K562 (cell line): ENCODE measurements at regions not wholly inside any gene's neighbourhood (a gene's known extent, or its start where the extent isn't known, plus 50 kb on each side); places are given as distances from the start of the nearest gene placed in this dataset.

Source experiments
- CCNT2 ChIP-seq: IDR thresholded peaks from 2 replicates; pipeline ENCODE4 v1.6.1; 2011; ENCODE audit warnings: borderline replicate concordance, low read depth, mild to moderate bottlenecking, moderate library complexity, mixed read lengths, low read length; ENCODE audit not compliant: insufficient read length; ENCODE audit errors: extremely low read depth
- CREBBP ChIP-seq: IDR thresholded peaks from one replicate; pipeline ENCODE4 v1.6.1; 2012; ENCODE audit warnings: low read depth, mild to moderate bottlenecking, control low read depth, inconsistent platforms, low read length
- KHSRP ChIP-seq: fragments of 450-650 bp; IDR thresholded peaks from 2 replicates; pipeline ENCODE4 v1.6.1; 2017
- LARP7 ChIP-seq: fragments of 450-650 bp; IDR thresholded peaks from 2 replicates; pipeline ENCODE4 v1.6.1; 2016
- SRSF3 ChIP-seq: fragments of 200-400 bp; formaldehyde crosslinking; IDR thresholded peaks from 2 replicates; pipeline ENCODE4 v1.6.1; 2016; ENCODE audit warnings: mild to moderate bottlenecking, low read length, moderate library complexity; ENCODE audit not compliant: insufficient read depth
- ZNF384 ChIP-seq: IDR thresholded peaks from 2 replicates; pipeline ENCODE4 v1.6.1; 2012; ENCODE audit warnings: low read depth, low read length, improper control_type of control experiment
- ZNF75A ChIP-seq: fragments of 450-650 bp; formaldehyde crosslinking; IDR thresholded peaks from 2 replicates; pipeline ENCODE4 v1.4.0; 2020; ENCODE audit warnings: mild to moderate bottlenecking
- TF ChIP-seq, protein P1 (sequence below), 2 experiments: fragments of 450-650 bp; IDR thresholded peaks; 2 replicates each; pipeline ENCODE4 v1.6.1; 2016; ENCODE audit warnings: mild to moderate bottlenecking in 2 of 2, borderline replicate concordance in 1 of 2, low read depth in 1 of 2, moderate library complexity in 1 of 2

DNA sequence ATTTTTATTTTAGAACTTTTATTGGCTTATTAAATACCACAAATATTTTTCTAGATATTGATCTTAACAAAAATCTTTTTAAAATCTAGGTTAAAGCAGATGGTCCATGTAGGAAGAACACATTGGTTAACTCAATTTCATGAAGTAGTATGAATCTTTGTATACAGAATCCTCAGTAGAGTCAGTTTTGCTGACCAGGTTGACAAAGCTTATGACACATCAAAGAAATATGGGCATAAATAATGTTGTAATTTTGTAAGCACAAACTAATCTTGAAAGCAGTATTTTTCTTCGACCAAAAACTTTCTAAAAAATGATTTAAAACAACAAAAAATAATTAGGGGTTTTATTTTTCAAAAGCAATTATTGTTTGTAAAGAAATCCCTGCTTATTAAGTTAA is 479.3 kb upstream of the PCDH10 start (continued):
- TF ChIP-seq, protein P1, sequence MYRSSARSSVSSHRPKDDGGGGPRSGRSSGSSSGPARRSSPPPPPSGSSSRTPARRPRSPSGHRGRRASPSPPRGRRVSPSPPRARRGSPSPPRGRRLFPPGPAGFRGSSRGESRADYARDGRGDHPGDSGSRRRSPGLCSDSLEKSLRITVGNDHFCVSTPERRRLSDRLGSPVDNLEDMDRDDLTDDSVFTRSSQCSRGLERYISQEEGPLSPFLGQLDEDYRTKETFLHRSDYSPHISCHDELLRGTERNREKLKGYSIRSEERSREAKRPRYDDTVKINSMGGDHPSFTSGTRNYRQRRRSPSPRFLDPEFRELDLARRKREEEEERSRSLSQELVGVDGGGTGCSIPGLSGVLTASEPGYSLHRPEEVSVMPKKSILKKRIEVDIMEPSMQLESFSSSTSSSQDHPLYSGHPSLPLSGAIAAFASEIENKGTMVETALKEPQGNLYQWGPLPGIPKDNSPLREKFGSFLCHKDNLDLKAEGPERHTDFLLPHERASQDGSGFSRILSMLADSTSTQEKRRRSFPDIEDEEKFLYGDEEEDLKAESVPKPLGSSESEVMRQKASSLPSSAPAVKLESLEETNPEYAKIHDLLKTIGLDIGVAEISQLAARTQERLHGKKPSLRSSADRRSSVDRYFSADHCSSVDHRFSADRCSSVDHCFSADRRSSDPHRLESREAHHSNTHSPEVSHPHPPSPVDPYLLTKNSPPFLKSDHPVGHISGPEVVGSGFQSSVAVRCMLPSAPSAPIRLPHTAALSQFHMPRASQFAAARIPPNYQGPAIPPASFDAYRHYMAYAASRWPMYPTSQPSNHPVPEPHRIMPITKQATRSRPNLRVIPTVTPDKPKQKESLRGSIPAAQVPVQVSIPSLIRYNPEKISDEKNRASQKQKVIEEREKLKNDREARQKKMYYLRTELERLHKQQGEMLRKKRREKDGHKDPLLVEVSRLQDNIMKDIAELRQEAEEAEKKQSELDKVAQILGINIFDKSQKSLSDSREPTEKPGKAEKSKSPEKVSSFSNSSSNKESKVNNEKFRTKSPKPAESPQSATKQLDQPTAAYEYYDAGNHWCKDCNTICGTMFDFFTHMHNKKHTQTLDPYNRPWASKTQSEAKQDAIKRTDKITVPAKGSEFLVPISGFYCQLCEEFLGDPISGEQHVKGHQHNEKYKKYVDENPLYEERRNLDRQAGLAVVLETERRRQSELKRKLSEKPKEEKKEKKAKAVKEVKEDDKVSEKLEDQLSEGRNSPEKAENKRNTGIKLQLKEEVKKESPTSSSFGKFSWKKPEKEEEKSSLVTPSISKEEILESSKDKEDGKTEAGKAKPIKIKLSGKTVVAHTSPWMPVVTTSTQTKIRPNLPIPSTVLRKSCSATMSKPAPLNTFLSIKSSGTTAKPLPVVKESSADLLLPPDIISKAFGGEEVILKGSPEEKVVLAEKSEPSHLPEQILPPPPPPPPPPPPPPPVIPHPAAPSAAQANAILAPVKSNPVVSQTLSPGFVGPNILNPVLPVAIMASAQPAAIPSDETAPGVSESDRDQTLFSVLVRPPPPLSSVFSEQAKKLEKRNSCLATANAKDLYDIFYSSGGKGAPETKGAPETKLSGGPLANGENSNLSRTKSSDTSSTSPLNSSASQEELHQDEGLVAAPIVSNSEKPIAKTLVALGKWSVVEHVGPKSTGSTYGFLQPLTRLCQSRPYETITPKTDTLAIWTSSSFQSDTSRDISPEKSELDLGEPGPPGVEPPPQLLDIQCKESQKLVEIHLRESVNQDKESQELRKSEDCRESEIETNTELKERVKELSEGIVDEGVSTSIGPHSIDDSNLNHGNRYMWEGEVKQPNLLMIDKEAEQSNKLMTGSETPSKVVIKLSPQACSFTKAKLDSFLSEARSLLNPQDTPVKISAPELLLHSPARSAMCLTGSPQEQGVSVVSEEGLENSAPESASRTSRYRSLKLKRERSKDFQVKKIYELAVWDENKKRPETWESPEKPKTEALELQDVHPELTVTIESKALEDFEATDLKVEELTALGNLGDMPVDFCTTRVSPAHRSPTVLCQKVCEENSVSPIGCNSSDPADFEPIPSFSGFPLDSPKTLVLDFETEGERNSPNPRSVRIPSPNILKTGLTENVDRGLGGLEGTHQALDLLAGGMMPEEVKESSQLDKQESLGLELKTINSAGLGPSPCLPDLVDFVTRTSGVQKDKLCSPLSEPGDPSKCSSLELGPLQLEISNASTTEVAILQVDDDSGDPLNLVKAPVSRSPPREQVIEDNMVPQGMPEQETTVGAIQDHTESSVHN (IDR thresholded peaks at IDR 0.05; ENCODE audit: borderline replicate concordance in 1 of 2, low read depth in 1 of 2), result no peak
- TF ChIP-seq CCNT2 (no peak), ZNF75A (CRISPR knock-in tag) (no peak), KHSRP (no peak), ZNF384 (no peak), LARP7 (no peak), SRSF3 (no peak), CREBBP (no peak)
